OCI-LY7 (cell line): ENCODE measurements at regions not wholly inside any gene's neighbourhood (a gene's known extent, or its start where the extent isn't known, plus 50 kb on each side); places are given as distances from the start of the nearest gene placed in this dataset.
"Not testable (repeated sequence)": the region's sequence is repeated elsewhere in the genome, so short reads cannot be mapped to it uniquely, and the experiment has no call there.

ENCODE experiments used
- BruUV-seq: library from RNA; stranded (reverse); fragments of 400-500 nt; replicated peaks from 2 replicates; lab custom pipeline; 2021; lab: Mats Ljungman, UMichigan
- CTCF ChIA-PET: fragments of 300-600 bp; sonication (Branson Sonifier 250); formaldehyde crosslinking; loops from one replicate; lab custom pipeline; 2022; ENCODE audit warnings: antibody characterized with exemption; ENCODE audit not compliant: unreplicated experiment; lab: Charles Lee
- POLR2A ChIA-PET: fragments of 300-600 bp; sonication (Branson Sonifier 250); formaldehyde crosslinking; loops from one replicate; lab custom pipeline; 2022; ENCODE audit warnings: antibody characterized with exemption; lab: Charles Lee
- DNase-seq: peaks from one replicate; pipeline ENCODE4 v3.0.0-alpha.2; 2015; ENCODE audit warnings: low spot score
- H2AFZ ChIP-seq: fragments of 200-600 bp; sonication (generic), shearing (Covaris generic); 2 replicates; pipeline ENCODE4 v1.6.1; 2014; ENCODE audit warnings: mild to moderate bottlenecking, antibody characterized with exemption, low read length, moderate library complexity
- H3K27ac ChIP-seq: fragments of 200-600 bp; sonication (generic); 2 replicates; pipeline ENCODE4 v1.5.1; 2014; ENCODE audit warnings: mixed run types, low read depth, mild to moderate bottlenecking, moderate library complexity, low read length, inconsistent platforms; ENCODE audit not compliant: poor library complexity, severe bottlenecking
- H3K36me3 ChIP-seq: fragments of 200-600 bp; sonication (generic); 2 replicates; pipeline ENCODE4 v1.6.1; 2014; ENCODE audit warnings: mild to moderate bottlenecking, antibody characterized with exemption, low read length, moderate library complexity, mixed read lengths; ENCODE audit not compliant: insufficient read depth
- H3K4me1 ChIP-seq: fragments of 200-600 bp; sonication (generic); 2 replicates; pipeline ENCODE4 v1.5.1; 2014; ENCODE audit warnings: mild to moderate bottlenecking, low read length; ENCODE audit not compliant: insufficient read depth, poor library complexity, severe bottlenecking
- H3K4me2 ChIP-seq: fragments of 200-600 bp; sonication (generic); 2 replicates; pipeline ENCODE4 v1.6.1; 2014; ENCODE audit warnings: mild to moderate bottlenecking, low read length
- H3K4me3 ChIP-seq: fragments of 200-600 bp; sonication (generic); 2 replicates; pipeline ENCODE4 v1.5.1; 2014; ENCODE audit warnings: mild to moderate bottlenecking, low read depth, low read length; ENCODE audit not compliant: poor library complexity, severe bottlenecking
- H3K79me2 ChIP-seq: fragments of 200-600 bp; sonication (generic); 2 replicates; pipeline ENCODE4 v1.6.1; 2016; ENCODE audit warnings: low read depth, mild to moderate bottlenecking, low read length, moderate library complexity, mixed read lengths; ENCODE audit not compliant: insufficient read depth
- H3K9me2 ChIP-seq: fragments of 200-600 bp; sonication (generic); 2 replicates; pipeline ENCODE4 v1.6.1; 2016; ENCODE audit warnings: mild to moderate bottlenecking, low read length, mixed read lengths; ENCODE audit not compliant: insufficient read depth
- H3K9me3 ChIP-seq: fragments of 200-600 bp; sonication (generic); 2 replicates; pipeline ENCODE4 v1.6.1; 2014; ENCODE audit warnings: mild to moderate bottlenecking, mixed run types, low read length, mixed read lengths
- H4K20me1 ChIP-seq: fragments of 200-600 bp; sonication (generic); 2 replicates; pipeline ENCODE4 v1.6.1; 2014; ENCODE audit warnings: mild to moderate bottlenecking, antibody characterized with exemption, low read length, moderate library complexity, mixed read lengths; ENCODE audit not compliant: insufficient read depth
- intact Hi-C: fragments of 100-400 bp; cut with micrococcal nuclease; formaldehyde crosslinking; loops from one replicate; pipeline ENCODE4 v1.10.0; 2022; ENCODE audit not compliant: unreplicated experiment

DNA sequence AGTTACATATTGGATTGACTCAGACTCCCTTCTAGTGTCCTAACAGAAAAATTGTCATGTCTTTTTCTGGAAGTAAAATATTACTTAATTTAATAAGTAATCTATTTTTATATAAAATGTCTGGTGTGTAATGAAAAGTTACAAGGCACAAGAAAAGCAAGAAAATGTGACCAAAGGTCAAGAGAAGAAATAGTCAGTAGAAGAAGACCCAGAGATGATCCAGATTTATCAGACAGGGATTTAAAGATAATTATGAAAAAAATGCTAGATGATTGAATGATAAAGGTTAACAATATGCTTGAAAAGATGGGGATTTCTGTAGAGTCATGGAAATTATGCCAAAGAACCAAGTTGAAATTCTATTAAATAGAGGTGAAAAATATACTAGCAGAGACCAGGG lies 87.8 kb downstream of the SYT15B start:
- H3K9me3 ChIP-seq, BruUV-seq, H2AFZ ChIP-seq, H3K27ac ChIP-seq, H3K4me2 ChIP-seq, H4K20me1 ChIP-seq, H3K4me1 ChIP-seq, DNase-seq, POLR2A ChIA-PET, intact Hi-C loops, H3K79me2 ChIP-seq, CTCF ChIA-PET, H3K4me3 ChIP-seq, H3K9me2 ChIP-seq, H3K36me3 ChIP-seq: not testable (repeated sequence)

DNA sequence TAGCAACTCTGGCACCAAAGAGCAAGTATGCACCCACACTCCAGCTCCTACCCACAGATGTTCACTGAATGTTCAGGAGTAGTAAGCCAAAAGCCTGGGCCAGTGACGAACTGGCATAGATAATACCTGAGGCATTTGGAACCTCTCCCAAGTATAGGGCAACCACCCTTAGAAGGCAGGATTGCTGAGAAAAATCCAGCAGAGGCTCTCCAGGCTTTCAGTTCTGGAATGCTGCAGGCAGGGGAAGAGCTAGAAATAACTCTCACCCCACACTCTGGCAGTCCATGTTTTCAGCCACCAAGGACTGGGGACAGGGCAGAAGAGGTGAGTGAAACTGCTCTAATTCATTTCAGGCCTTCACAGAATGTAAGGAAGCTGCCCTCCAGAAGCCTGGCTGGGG lies 90.3 kb downstream of the SYT15B start:
- intact Hi-C loops, H2AFZ ChIP-seq, DNase-seq, POLR2A ChIA-PET, BruUV-seq, H3K4me1 ChIP-seq, H3K4me3 ChIP-seq, H3K9me2 ChIP-seq, H3K36me3 ChIP-seq, CTCF ChIA-PET, H4K20me1 ChIP-seq, H3K4me2 ChIP-seq, H3K79me2 ChIP-seq, H3K27ac ChIP-seq, H3K9me3 ChIP-seq: not testable (repeated sequence)

- H3K79me2 ChIP-seq, CTCF ChIA-PET, POLR2A ChIA-PET, H3K9me2 ChIP-seq, intact Hi-C loops, BruUV-seq, H3K4me2 ChIP-seq, H3K36me3 ChIP-seq, H3K27ac ChIP-seq, H3K9me3 ChIP-seq, H3K4me1 ChIP-seq, H4K20me1 ChIP-seq, DNase-seq, H2AFZ ChIP-seq, H3K4me3 ChIP-seq: not testable (repeated sequence)
Observed at GRCh38 chr10:47670857-47671256, 92.5 kb downstream of the SYT15B start.

- H3K9me3 ChIP-seq, BruUV-seq, DNase-seq, H3K4me3 ChIP-seq, H4K20me1 ChIP-seq, H3K79me2 ChIP-seq, POLR2A ChIA-PET, CTCF ChIA-PET, H3K27ac ChIP-seq, H3K4me2 ChIP-seq, intact Hi-C loops, H3K36me3 ChIP-seq, H2AFZ ChIP-seq, H3K9me2 ChIP-seq, H3K4me1 ChIP-seq: not testable (repeated sequence)
Observed at GRCh38 chr10:47661955-47662577, 101.3 kb downstream of the SYT15B start.

DNA sequence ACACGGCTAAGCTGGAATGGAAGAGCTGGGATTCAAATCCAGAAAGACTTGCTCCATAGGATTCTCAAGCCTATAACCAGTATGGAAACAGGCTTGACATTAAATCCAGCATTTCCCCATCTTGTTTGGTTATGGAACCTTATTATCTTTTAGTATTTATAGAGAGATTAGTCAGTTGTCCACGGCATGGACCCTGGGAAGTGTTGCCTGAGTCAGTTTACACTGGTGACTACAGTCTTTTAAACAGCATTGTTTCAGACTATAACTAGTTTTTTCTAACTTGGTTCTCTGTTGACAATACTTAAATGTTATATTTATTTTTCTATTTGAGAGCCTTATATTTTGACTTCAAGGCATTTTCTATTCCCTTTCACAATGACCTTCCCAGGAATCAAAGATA lies 106.7 kb downstream of the SYT15B start:
- H2AFZ ChIP-seq, H3K79me2 ChIP-seq, H3K4me3 ChIP-seq, H3K4me2 ChIP-seq, POLR2A ChIA-PET, H4K20me1 ChIP-seq, intact Hi-C loops, H3K9me2 ChIP-seq, DNase-seq, H3K36me3 ChIP-seq, H3K4me1 ChIP-seq, BruUV-seq, H3K9me3 ChIP-seq, CTCF ChIA-PET, H3K27ac ChIP-seq: not testable (repeated sequence)

- H4K20me1 ChIP-seq, H3K4me2 ChIP-seq, DNase-seq, POLR2A ChIA-PET, BruUV-seq, H3K79me2 ChIP-seq, CTCF ChIA-PET, H3K4me1 ChIP-seq, H3K9me2 ChIP-seq, intact Hi-C loops, H3K9me3 ChIP-seq, H3K27ac ChIP-seq, H3K36me3 ChIP-seq, H2AFZ ChIP-seq, H3K4me3 ChIP-seq: not testable (repeated sequence)
Observed at GRCh38 chr10:47654161-47654560, 109.2 kb downstream of the SYT15B start.
